ENCODE measurements at regions not wholly inside any gene's neighbourhood (a gene's known extent, or its start where the extent isn't known, plus 50 kb on each side); places are given as distances from the start of the nearest gene placed in this dataset.

DNA sequence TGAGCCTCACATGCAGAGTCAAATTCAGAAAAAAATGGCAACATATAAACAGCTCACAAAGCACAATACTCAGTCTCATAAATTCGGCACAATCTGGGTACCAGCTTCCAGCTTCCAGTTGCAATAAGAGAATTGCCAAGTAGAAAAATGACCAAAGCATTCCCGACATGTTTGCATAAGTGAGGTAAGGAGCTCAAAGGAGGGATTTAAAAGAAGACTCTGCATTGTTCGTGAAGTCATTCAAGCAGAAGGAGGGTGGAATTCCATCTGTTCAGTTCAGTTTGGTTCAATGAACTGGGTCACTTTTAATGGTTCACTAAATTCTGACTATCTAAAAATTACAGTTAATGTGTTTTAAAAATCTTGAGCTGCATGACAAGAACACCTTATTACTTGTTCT, 106.7 kb upstream of the KLHL14 start:
- Histone ChIP-seq H3K27me3 (replicated peaks in 1 of 2; ENCODE audit: control insufficient read depth in 2 of 2, insufficient read depth in 2 of 2, low read length in 1 of 2) (no peaks in the 10 kb centered on the region), H3K36me3 (ENCODE audit: control insufficient read depth in 2 of 2, insufficient read depth in 2 of 2, low read length in 1 of 2) (no peaks in the 10 kb centered on the region), H3K9me3 (replicated peaks; ENCODE audit: control insufficient read depth, insufficient read depth, low read length) (no peaks in the 10 kb centered on the region), H3K9ac (ENCODE audit: control insufficient read depth, insufficient read depth, low read length) (no peak overlapping the region), H2AFZ (ENCODE audit: control insufficient read depth, low read depth, low read length) (no peak overlapping the region), H3K27ac (ENCODE audit: control insufficient read depth, insufficient read depth) (no peak overlapping the region), H4K20me1 (ENCODE audit: control insufficient read depth, insufficient read depth) (no peaks in the 10 kb centered on the region), H3K4me3 (no peak overlapping the region), H3K79me2 (ENCODE audit: control insufficient read depth, insufficient read depth, low read length) (no peaks in the 10 kb centered on the region), H3K4me1 (ENCODE audit: control insufficient read depth, insufficient read depth, low read length) (no peaks in the 10 kb centered on the region), H3K4me2 (ENCODE audit: control insufficient read depth, insufficient read depth) (no peak overlapping the region)
- DNase-seq (ENCODE audit: low read depth, low spot score) = no peak
- no peak for FAIRE-seq
- no peak for TF ChIP-seq RB1 (IDR thresholded peaks at IDR 0.05; ENCODE audit: borderline replicate concordance)
- TF ChIP-seq RELA (IDR thresholded peaks at IDR 0.05; ENCODE audit: borderline replicate concordance, partially characterized antibody) = no peak
- no peak for TF ChIP-seq SP1 (IDR thresholded peaks at IDR 0.05; ENCODE audit: low read depth, low read length)
- TF ChIP-seq, protein P1, sequence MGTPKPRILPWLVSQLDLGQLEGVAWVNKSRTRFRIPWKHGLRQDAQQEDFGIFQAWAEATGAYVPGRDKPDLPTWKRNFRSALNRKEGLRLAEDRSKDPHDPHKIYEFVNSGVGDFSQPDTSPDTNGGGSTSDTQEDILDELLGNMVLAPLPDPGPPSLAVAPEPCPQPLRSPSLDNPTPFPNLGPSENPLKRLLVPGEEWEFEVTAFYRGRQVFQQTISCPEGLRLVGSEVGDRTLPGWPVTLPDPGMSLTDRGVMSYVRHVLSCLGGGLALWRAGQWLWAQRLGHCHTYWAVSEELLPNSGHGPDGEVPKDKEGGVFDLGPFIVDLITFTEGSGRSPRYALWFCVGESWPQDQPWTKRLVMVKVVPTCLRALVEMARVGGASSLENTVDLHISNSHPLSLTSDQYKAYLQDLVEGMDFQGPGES (IDR thresholded peaks at IDR 0.05) = no peak
- no peak for TF ChIP-seq CREM (IDR thresholded peaks at IDR 0.05; ENCODE audit: low read depth)
- no peak for TF ChIP-seq SUPT20H (IDR thresholded peaks at IDR 0.05; ENCODE audit: borderline replicate concordance, control insufficient read depth, low read depth, low read length)
- no peak for ATAC-seq
- no TSS peak for BruUV-seq (replicated peaks)
- POLR2A ChIA-PET = no interaction called here
- SMC1A ChIA-PET (ENCODE audit: uncharacterized antibody, unreplicated experiment) = no interaction called here
- RAD21 ChIA-PET (ENCODE audit: unreplicated experiment) = no interaction called here
- in situ Hi-C loops (cut with MboI) = no loop called here
- 4% methylated on average over 3 of the region's 3 CpGs for WGBS (ENCODE audit: insufficient coverage, insufficient replicate concordance, low lambda C conversion rate, missing lambda C conversion rate)
- intact Hi-C loops (cut with micrococcal nuclease; ENCODE audit: unreplicated experiment) = no loop called here
- CTCF ChIA-PET = interaction anchor here (0.6 kb wide), 1 partner anchor 13 kb away, joined by 3 read pairs; no protein-coding TSS in a partner anchor

DNA sequence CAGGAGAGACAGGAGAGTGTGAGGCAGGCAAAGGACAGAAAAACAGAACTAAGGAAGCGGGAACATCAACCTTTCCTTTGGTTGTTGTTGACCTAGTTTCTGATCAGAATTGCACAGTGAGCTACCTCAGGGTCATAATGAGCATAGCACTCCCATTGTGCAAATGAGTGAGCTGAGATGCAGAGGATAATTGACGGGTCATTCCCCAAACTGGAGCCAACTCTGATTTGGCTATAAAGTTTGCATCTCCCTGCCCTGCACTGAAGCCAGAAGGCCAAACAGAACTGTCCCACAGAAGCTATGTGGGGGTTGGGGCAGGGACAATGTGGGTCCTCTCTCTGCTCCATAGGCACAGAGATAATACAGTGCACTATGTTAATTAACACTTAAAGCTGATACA, 105.6 kb upstream of the KLHL14 start:
- no TSS peak for BruUV-seq (replicated peaks)
- ChIA-PET SMC1A (ENCODE audit: uncharacterized antibody, unreplicated experiment) (no interaction called here), RAD21 (ENCODE audit: unreplicated experiment) (no interaction called here), POLR2A (no interaction called here), CTCF (no interaction called here)
- intact Hi-C loops (cut with micrococcal nuclease; ENCODE audit: unreplicated experiment) = no loop called here
- Histone ChIP-seq H3K79me2 (ENCODE audit: control insufficient read depth, insufficient read depth, low read length) (no peaks in the 10 kb centered on the region), H3K4me3 (no peak overlapping the region), H3K9ac (ENCODE audit: control insufficient read depth, insufficient read depth, low read length) (no peak overlapping the region), H3K36me3 (ENCODE audit: control insufficient read depth in 2 of 2, insufficient read depth in 2 of 2, low read length in 1 of 2) (no peaks in the 10 kb centered on the region), H3K4me1 (ENCODE audit: control insufficient read depth, insufficient read depth, low read length) (no peaks in the 10 kb centered on the region), H3K27me3 (replicated peaks in 1 of 2; ENCODE audit: control insufficient read depth in 2 of 2, insufficient read depth in 2 of 2, low read length in 1 of 2) (no peaks in the 10 kb centered on the region), H3K27ac (ENCODE audit: control insufficient read depth, insufficient read depth) (no peak overlapping the region), H2AFZ (ENCODE audit: control insufficient read depth, low read depth, low read length) (no peak overlapping the region), H4K20me1 (ENCODE audit: control insufficient read depth, insufficient read depth) (no peaks in the 10 kb centered on the region), H3K9me3 (replicated peaks; ENCODE audit: control insufficient read depth, insufficient read depth, low read length) (no peaks in the 10 kb centered on the region), H3K4me2 (ENCODE audit: control insufficient read depth, insufficient read depth) (no peak overlapping the region)
- no peak for DNase-seq (ENCODE audit: low read depth, low spot score)
- ATAC-seq = no peak
- 65% methylated on average over 2 of the region's 2 CpGs for WGBS (ENCODE audit: insufficient coverage, insufficient replicate concordance, low lambda C conversion rate, missing lambda C conversion rate)
- in situ Hi-C loops (cut with MboI) = no loop called here
- no peak for FAIRE-seq
- TF ChIP-seq NFYB (IDR thresholded peaks at IDR 0.05; ENCODE audit: insufficient read depth, low read depth, low read length) = no peak
- TF ChIP-seq LARP7 (IDR thresholded peaks at IDR 0.05) = no peak
- no peak for TF ChIP-seq CREB1 (IDR thresholded peaks at IDR 0.05; ENCODE audit: low read depth)
- TF ChIP-seq, protein P2, sequence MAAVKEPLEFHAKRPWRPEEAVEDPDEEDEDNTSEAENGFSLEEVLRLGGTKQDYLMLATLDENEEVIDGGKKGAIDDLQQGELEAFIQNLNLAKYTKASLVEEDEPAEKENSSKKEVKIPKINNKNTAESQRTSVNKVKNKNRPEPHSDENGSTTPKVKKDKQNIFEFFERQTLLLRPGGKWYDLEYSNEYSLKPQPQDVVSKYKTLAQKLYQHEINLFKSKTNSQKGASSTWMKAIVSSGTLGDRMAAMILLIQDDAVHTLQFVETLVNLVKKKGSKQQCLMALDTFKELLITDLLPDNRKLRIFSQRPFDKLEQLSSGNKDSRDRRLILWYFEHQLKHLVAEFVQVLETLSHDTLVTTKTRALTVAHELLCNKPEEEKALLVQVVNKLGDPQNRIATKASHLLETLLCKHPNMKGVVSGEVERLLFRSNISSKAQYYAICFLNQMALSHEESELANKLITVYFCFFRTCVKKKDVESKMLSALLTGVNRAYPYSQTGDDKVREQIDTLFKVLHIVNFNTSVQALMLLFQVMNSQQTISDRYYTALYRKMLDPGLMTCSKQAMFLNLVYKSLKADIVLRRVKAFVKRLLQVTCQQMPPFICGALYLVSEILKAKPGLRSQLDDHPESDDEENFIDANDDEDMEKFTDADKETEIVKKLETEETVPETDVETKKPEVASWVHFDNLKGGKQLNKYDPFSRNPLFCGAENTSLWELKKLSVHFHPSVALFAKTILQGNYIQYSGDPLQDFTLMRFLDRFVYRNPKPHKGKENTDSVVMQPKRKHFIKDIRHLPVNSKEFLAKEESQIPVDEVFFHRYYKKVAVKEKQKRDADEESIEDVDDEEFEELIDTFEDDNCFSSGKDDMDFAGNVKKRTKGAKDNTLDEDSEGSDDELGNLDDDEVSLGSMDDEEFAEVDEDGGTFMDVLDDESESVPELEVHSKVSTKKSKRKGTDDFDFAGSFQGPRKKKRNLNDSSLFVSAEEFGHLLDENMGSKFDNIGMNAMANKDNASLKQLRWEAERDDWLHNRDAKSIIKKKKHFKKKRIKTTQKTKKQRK (IDR thresholded peaks at IDR 0.05; ENCODE audit: low read depth, low read length) = no peak
- no peak for TF ChIP-seq PAX5 (IDR thresholded peaks at IDR 0.05; ENCODE audit: borderline replicate concordance, low read depth, low read length)
- TF ChIP-seq IRF4 (IDR thresholded peaks at IDR 0.05; ENCODE audit: low read depth, low read length) = no peak
- no peak for TF ChIP-seq EZH2 (IDR thresholded peaks at IDR 0.05; ENCODE audit: borderline replicate concordance, control insufficient read depth, low read depth, low read length)

All from GM12878 (cell line).